ENCODE measurements at regions not wholly inside any gene's neighbourhood (a gene's known extent, or its start where the extent isn't known, plus 50 kb on each side); places are given as distances from the start of the nearest gene placed in this dataset.
"Not testable (repeated sequence)": the region's sequence is repeated elsewhere in the genome, so short reads cannot be mapped to it uniquely, and the experiment has no call there.

DNA sequence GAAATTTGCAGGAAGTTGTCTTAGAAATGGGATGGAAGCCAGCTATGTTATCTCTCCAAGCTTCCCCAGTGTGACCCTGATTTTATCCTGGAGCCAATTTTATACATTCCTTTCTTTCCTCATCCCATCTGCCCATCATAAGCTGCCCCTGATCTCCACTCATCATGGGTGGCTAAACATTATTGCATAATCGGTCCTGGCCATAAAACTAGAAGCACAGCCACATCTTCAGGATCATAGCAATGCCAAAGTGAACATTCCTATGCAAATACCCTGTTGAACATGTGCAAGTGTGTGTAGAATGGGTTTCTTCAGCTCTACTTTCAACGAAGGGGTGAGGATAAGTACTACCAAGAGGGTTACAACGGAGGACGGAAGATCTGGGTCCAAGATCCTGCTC, 50.6 kb upstream of the COG2 start:
- DNase-seq (ENCODE audit: low read depth): no peak

DNA sequence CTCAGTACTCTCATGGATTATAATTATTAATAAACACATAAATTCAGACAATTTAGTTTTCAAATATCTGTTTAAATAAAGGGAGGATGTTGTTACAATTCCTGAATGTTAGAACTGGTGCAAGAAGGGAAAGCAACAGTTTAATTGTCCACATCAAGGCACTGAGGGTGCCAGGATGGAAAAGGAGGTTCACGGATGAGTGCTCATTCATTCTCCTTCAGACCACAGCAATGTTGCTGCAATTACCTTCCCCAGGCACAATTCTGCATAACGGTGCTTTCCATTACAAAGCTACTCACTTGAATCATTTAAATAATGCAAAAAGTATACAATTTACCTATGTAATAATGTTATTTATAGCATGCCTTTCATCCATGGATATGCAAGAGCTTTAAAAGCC, 52.3 kb upstream of the COG2 start:
- no peak for DNase-seq (ENCODE audit: low read depth)

DNA sequence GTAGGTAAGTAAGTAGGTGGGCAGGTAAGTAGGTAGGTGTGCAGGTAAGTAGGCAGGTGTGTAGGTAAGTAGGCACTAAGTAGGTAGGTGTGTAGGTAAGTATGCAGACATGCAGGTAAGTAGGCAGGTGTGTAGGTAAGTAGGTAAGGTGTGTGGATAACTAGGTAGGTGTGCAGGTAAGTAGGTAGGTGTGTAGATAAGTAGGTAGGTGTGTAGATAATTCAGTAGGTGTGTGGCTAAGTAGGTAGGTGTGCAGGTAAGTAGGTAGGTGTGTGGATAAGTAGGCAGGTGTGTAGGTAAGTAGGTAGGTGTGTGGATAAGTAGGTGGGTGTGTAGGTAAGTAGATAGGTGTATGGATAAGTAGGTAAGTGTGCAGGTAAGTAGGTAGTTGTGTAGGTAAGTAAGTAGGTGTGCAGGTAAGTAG, 53.9 kb upstream of the COG2 start:
- no peak for DNase-seq (ENCODE audit: low read depth)

GRCh38 chr1:230587061-230587460, 55.2 kb upstream of the COG2 start:
- no peak for DNase-seq (ENCODE audit: low read depth)

DNA sequence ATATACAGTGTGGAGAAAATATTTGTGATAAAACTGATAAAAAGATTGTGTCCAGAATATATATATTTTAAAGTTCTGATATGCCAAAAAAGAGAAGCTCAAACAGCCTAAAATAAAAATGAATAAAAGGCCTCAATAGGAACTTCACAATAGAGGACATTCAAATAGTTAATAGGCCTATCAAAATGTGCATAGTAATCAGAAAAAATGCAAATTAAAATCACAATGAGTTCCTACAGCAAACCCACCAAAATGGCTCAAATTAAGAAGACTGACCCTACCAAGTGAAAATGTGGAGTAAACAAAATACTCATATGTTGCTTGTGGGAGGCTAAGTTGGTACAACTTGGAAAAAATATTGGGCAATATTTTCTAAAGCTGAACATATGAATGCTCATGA, 57.6 kb upstream of the COG2 start:
- DNase-seq (ENCODE audit: low read depth): no peak

- no peak for DNase-seq (ENCODE audit: low read depth)
Observed at GRCh38 chr1:230581446-230582079, 60.7 kb upstream of the COG2 start.

- DNase-seq (ENCODE audit: low read depth): no peak
Observed at GRCh38 chr1:230578616-230579015, 63.7 kb upstream of the COG2 start.

GRCh38 chr1:230577537-230577936, 64.7 kb upstream of the COG2 start:
- no peak for DNase-seq (ENCODE audit: low read depth)

GRCh38 chr1:230575886-230576500, 66.3 kb upstream of the COG2 start:
- no peak for DNase-seq (ENCODE audit: low read depth)

GRCh38 chr1:230574502-230574901, 67.8 kb upstream of the COG2 start:
- DNase-seq (ENCODE audit: low read depth): no peak

DNA sequence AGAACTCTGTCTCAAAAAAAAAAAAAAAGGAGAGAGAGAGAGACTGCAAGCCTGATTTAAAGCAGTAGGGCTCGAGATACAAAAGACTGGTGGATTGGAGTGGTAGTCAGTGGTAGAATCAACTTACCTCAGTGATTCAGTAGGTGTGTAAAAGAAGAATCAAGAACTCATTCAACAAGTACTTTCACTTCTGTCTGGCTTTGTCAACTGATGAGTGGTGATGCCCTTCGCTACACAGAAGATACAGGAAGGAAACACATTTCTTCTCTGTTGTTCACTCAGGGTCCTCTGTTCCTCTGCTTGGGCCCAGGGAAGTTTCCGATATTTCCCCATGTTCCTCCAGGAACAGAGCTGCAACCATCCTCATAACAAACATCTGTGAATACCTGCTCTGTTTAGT, 68.6 kb upstream of the COG2 start:
- DNase-seq (ENCODE audit: low read depth): no peak

DNA sequence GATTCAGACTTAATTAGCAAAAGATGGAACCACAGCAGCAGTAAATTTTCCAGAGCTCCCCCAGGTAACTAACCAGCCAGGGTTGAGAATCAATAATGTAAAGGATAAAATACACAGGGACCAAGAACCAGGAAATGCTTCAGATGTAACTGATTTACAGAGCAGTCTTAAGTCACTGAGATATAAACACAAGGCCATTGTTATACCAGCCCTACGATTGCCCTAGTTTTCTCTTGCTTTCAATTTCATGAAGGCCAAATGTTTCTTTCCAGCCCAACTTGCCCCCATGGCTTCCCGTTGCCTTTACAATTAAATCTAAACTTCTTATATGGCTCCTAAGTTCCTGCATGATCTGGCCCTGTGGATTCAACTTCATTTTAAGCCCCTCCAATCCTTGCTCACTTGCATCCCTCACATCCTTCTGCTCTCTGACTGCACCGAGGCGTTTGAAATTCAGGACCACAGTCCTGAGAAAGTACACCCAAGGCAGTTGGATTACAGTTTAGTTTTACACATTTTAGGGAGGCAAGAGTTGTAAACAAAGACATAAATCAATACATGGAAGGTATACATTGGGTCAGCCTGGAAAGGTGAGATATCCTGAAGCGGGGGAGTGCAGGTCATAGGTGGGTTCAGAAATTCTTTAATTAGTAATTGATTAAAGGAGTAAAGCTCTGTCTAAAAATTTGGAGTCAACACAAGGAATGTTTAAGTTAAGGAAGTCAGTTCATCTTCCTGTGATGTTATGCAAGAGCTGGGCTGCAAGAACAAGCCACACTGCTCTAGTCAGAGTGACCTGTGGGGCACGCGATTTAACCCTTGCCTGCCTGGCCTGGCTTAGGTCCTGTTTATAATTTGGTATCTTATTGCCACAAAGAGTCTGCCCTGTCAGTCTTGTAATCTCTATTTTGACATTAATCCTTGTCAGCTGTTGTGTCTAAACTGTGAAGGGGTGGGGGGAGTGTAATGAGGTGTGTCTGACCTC, 69.9 kb upstream of the COG2 start:
- DNase-seq (ENCODE audit: low read depth): no peak

- no peak for DNase-seq (ENCODE audit: low read depth)
Observed at GRCh38 chr1:230570724-230571360, 71.4 kb upstream of the COG2 start.

DNA sequence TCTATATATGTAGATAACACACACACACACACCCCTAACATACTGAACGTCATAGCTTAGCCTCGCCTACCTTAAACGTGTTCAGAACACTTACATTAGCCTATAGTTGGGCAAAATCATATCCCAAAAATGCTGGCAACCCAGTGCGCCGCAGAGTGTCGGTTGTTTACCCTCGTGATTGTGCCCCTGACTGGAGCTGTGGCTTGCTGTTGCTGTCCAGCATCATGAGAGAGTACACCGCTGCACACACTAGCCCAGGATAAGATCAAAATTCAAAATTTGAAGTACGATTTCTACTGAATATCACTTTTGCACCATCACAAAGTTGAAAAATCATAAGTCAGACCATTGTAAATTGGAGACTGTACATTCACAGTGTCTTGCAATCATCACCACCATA, 73.1 kb upstream of the COG2 start:
- no peak for DNase-seq (ENCODE audit: low read depth)

DNA sequence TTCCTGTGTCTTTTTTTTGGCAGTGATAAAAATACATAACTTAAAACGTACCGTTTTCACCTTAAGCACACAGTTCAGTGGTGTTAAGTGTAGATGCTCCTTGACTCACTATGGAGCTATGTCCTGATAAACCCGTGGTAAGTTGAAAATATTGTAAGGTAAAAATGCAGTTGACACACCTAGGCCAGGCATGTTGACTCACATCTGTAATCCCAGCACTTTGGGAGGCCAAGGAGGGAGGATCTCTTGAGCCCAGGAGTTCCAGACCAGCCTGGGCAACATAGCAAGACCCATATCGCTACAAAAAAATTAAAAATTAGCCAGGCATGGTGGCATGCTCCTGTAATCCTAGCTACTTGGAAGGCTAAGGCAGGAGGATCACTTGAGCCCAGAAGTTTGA, 73.6 kb upstream of the COG2 start:
- DNase-seq (ENCODE audit: low read depth): no peak

DNA sequence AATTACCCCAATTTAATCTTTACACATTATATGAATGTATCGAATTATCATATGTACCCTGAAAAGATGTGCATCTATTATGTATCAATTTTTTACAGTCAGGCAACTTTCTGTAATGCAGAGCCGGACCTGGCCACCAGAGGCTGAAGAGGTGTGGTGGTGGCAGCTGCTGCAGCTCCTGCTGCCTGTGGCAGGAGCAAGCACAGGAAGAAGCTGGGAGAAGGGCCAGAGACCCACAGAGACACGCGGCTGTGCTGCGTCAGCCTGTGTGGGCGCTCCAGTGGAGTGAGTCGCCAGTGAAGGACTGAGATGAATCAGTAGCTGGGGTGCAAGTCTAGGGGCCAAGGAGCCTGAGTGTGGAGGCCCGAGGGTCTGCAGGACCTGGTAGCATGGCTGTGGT, 74.3 kb upstream of the COG2 start:
- no peak for DNase-seq (ENCODE audit: low read depth)

GRCh38 chr1:230567221-230567575, 75.1 kb upstream of the COG2 start:
- DNase-seq (ENCODE audit: low read depth): no peak

GRCh38 chr1:230566532-230567220, 75.6 kb upstream of the COG2 start:
- DNase-seq (ENCODE audit: low read depth): not testable (repeated sequence)

DNA sequence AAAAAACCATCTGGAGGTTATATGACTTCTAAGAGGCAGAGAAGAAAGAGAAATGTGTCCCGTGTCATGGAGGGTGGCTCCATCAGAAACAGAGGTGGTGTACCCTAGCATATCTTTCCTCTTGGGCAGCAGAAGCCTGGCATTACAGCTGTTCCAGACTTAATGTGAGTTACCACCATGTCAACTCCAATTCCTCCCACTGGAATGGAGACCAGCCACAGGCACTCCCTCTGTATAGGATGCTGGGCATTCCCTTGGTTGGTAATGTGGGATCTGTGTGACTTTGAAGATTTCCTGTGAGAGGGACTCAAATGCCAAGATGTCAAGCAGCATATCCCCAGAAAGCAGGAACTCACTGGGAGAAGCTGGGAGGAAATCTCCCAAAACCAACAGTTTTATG, 77.1 kb upstream of the COG2 start:
- no peak for DNase-seq (ENCODE audit: low read depth)

- no peak for DNase-seq (ENCODE audit: low read depth)
Observed at GRCh38 chr1:230563591-230563990, 78.7 kb upstream of the COG2 start.

DNA sequence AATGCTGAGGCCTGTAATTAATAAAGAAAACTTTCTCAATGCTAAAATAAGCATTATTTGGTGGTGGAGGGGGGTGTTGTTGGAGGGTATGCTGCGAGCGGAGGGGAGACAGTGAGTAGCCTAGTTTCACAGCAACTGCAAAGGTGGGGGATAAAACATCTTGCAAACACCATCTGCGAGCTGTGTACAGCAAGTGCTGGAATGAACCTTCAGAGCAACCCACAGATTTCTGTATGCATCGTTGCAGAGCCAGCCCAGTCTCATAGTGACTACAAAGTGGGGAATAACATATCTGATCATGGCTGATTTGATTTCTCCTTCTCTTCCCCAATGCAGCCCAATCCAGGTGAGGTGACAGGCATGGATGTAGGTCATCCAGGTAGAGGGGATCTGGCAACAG, 80.7 kb upstream of the COG2 start:
- no peak for DNase-seq (ENCODE audit: low read depth)

DNA sequence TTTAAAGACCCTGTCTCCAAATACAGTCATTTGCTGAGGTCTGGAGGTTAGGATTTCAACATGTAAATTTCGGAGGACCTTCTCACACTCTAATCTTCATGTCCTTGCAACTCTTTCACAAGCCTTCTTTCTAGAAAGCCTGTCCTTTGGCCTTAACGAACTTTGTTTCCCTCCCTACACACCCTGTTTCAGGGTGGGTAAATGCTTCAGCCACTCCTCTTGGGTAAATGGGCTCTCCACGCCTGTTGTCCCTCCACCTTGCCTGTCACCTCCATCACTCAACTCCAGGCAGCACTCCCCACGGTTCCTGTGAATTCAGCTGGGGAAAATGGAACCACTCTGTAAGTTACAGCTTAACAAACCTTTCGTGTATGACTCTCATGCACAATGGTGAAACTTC, 84.0 kb upstream of the COG2 start:
- DNase-seq (ENCODE audit: low read depth): no peak
